ENCODE measurements at regions not wholly inside any gene's neighbourhood (a gene's known extent, or its start where the extent isn't known, plus 50 kb on each side); places are given as distances from the start of the nearest gene placed in this dataset.
"Not testable (repeated sequence)": the region's sequence is repeated elsewhere in the genome, so short reads cannot be mapped to it uniquely, and the experiment has no call there.

DNA sequence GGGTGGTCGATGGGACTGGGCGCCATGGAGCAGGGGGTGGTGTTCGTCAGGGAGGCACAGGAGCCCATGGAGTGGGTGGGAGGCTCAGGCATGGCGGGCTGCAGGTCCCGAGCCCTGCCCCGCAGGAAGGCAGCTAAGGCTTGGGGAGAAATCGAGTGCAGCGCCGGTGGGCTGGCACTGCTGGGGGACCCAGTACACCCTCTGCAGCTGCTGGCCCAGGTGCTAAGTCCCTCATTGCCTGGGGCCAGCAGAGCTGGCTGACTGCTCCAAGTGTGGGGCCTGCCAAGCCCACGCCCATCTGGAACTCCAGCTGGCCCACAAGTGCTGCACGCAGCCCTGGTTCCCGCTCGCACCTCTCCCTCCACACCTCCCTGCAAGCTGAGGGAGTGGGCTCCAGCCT is 1009.6 kb downstream of the TMTC2 start:
- H3K27ac Mint-ChIP-seq; H3K36me3 Mint-ChIP-seq (ENCODE audit: low read depth); H3K27me3 Mint-ChIP-seq (ENCODE audit: low read depth); H3K4me3 Mint-ChIP-seq (ENCODE audit: low read depth); intact Hi-C loops (cut with micrococcal nuclease); DNase-seq (ENCODE audit: low spot score); H3K4me1 Mint-ChIP-seq (ENCODE audit: low read depth): not testable (repeated sequence)
- H3K9me3 Mint-ChIP-seq, result peaks cover 31% of the 10 kb centered on the region

DNA sequence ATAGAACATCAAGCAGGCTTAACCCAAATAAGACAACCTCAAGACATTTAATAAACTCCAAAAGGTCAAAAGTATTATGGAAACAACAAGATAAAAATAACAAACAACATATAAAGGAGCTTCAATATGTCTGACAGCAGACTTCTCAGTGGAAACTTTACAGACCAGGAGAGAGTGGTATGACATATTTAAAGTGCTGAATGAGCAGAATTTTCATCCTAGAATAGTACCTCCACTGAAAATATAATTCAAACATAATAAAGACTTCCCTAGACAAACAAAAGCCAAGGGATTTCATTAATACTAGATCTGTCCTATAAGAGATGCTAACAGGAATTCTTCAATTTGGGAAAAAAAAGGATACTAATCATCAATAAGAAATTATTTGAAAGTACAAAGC is 1005.0 kb downstream of the TMTC2 start:
- no peak overlapping the region for H3K27ac Mint-ChIP-seq
- peaks cover 35% of the 10 kb centered on the region for H3K9me3 Mint-ChIP-seq
- no peak for DNase-seq (ENCODE audit: low spot score)
- no peak overlapping the region for H3K4me3 Mint-ChIP-seq (ENCODE audit: low read depth)
- no peaks in the 10 kb centered on the region for H3K4me1 Mint-ChIP-seq (ENCODE audit: low read depth)
- intact Hi-C loops (cut with micrococcal nuclease), result no loop called here
- H3K36me3 Mint-ChIP-seq (ENCODE audit: low read depth), result no peaks in the 10 kb centered on the region
- no peaks in the 10 kb centered on the region for H3K27me3 Mint-ChIP-seq (ENCODE audit: low read depth)

DNA sequence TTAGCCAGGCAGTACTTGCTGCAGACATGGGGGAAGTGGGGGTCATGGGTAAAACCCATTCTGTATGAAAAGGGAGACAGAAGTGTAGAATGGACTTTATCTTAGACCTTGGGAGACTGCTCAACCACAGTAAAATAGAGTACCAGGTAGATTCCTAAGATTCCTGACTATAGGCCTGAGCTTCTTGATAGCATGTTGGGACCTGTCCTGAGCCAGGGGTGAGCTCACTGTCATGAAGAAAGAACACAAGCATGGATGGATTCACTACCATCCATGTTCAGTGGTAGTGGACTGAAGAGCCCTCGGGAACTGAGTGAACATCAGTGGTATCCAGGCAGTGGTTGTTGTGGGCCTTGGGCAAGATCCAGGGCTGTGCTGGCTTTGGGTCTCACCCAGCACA is 1003.8 kb downstream of the TMTC2 start:
- Mint-ChIP-seq H3K9me3 (peaks cover 32% of the 10 kb centered on the region), H3K27me3 (ENCODE audit: low read depth) (no peaks in the 10 kb centered on the region), H3K27ac (no peak overlapping the region), H3K4me3 (ENCODE audit: low read depth) (no peak overlapping the region), H3K4me1 (ENCODE audit: low read depth) (no peaks in the 10 kb centered on the region), H3K36me3 (ENCODE audit: low read depth) (no peaks in the 10 kb centered on the region)
- intact Hi-C loops (cut with micrococcal nuclease), result no loop called here
- no peak for DNase-seq (ENCODE audit: low spot score)

DNA sequence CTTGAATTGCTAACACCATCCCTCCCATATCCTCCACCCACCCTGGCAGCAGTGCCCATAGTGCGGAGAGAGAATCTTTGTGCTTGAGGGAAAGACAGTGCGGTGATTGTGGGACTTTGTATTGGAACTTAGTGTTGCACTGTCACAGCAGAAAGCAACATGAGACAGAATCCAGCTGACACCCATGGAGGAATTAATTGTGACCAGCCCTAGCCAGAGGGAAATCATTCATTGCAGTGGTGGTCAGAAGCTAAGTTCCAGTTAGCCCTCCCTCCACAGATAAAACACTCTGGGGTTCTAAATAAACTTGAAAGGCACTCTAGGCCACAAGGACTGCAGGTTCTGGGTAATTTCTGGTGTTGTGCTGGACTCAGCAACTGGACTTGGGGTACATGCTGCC is 1002.6 kb downstream of the TMTC2 start:
- Mint-ChIP-seq H3K4me3 (ENCODE audit: low read depth) (no peak overlapping the region), H3K9me3 (peaks cover 30% of the 10 kb centered on the region), H3K36me3 (ENCODE audit: low read depth) (no peaks in the 10 kb centered on the region), H3K4me1 (ENCODE audit: low read depth) (no peaks in the 10 kb centered on the region), H3K27ac (no peak overlapping the region), H3K27me3 (ENCODE audit: low read depth) (no peaks in the 10 kb centered on the region)
- DNase-seq (ENCODE audit: low spot score), result no peak
- intact Hi-C loops (cut with micrococcal nuclease), result no loop called here

DNA sequence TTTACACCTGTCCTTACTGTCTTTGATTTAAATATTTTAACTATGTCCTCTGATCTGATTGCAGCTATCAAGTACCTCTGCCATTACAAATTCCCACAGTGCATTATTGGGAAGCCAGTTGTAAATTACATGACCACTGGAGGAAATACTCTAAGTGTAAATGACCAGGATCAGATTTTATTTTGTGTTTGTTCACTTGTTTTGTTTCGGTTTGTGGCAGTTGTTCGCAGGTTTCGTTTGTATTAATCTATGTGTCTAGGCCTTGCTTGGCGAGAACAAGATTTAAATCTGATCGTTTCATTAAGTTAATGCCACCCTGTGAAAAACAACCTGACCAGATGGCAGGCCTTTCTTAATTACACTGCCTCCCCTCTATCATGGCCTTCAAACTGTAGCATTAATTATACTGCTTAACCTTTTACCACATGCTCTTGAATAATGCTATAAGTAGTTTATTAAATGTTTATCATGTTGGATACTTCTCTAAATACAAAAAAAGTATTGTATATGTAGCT is 990.1 kb downstream of the TMTC2 start:
- no peak overlapping the region for H3K4me3 Mint-ChIP-seq (ENCODE audit: low read depth)
- DNase-seq (ENCODE audit: low spot score), result no peak
- H3K27me3 Mint-ChIP-seq (ENCODE audit: low read depth), result no peaks in the 10 kb centered on the region
- H3K4me1 Mint-ChIP-seq (ENCODE audit: low read depth), result no peaks in the 10 kb centered on the region
- intact Hi-C loops (cut with micrococcal nuclease), result no loop called here
- no peaks in the 10 kb centered on the region for H3K9me3 Mint-ChIP-seq
- H3K27ac Mint-ChIP-seq, result no peak overlapping the region
- no peaks in the 10 kb centered on the region for H3K36me3 Mint-ChIP-seq (ENCODE audit: low read depth)

DNA sequence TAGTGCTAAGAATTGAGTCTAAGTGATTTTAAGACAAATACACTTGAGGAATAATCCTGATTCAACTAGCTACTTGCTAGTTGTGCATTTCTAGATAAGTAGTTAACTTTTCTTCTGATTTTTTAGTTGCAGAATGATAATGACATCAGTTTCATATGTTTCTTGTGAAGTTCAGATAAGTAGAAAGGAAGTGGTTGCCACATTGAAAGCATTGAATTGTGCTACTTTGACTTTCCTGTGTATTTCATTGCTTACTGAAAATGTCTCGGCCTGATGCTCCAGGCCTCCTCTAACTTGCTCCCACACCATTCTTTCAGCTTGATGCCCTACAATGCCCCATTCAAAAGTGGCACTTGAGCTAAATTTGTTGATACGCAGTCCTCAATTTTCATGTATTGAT is 980.0 kb downstream of the TMTC2 start:
- H3K27me3 Mint-ChIP-seq (ENCODE audit: low read depth), result no peaks in the 10 kb centered on the region
- H3K9me3 Mint-ChIP-seq, result no peaks in the 10 kb centered on the region
- H3K4me3 Mint-ChIP-seq (ENCODE audit: low read depth), result no peak overlapping the region
- no peak overlapping the region for H3K27ac Mint-ChIP-seq
- no peaks in the 10 kb centered on the region for H3K36me3 Mint-ChIP-seq (ENCODE audit: low read depth)
- no peak for DNase-seq (ENCODE audit: low spot score)
- intact Hi-C loops (cut with micrococcal nuclease), result no loop called here
- H3K4me1 Mint-ChIP-seq (ENCODE audit: low read depth), result no peaks in the 10 kb centered on the region

DNA sequence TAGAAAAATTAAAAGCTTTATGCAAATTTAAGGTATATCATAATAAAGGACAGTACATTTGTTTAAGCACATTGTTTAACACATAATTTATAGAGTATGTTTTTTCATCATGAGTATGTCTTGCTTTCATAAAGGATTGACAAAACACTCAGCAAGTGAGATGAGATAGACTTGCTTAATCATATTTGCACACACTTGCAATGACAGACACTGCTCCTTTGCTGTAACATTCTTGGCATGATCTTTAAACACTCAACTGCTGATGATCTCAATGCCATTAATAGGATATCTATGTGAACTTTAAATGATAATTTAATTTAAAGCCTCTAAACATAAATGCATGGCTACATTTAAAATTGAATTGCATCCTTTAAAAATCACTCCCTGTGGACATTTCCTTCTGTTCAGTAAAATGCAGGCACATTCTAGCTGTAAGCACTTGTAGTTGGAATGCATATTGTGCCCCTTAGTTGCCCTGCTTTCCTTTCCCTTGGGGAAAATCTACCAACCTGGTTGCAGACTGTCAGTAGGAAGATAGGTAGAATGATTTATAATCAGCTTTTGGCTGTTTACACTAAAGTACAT is 979.0 kb downstream of the TMTC2 start:
- Mint-ChIP-seq H3K4me1 (ENCODE audit: low read depth) (no peaks in the 10 kb centered on the region), H3K36me3 (ENCODE audit: low read depth) (no peaks in the 10 kb centered on the region), H3K4me3 (ENCODE audit: low read depth) (no peak overlapping the region), H3K9me3 (no peaks in the 10 kb centered on the region), H3K27me3 (ENCODE audit: low read depth) (no peaks in the 10 kb centered on the region), H3K27ac (no peak overlapping the region)
- no peak for DNase-seq (ENCODE audit: low spot score)
- intact Hi-C loops (cut with micrococcal nuclease), result no loop called here

DNA sequence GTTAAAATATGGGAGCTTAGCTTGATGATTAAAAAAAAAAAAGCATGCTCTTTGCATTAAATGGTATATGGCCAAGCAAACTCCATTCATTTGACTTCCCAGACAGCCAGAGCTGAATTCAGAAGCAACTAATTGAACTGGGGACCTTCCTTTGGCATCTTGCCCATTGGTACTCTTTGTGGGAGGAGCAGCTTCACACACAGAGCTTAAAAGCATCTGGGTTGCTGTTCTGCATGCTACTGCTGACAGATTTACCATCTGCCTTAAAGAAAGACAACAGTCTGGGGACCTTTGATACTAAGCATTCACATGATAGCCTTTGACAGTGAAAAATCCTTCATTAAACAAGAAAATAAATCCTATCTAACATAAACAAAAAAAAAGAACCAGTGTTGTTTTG is 977.9 kb downstream of the TMTC2 start:
- no peak for DNase-seq (ENCODE audit: low spot score)
- Mint-ChIP-seq H3K4me3 (ENCODE audit: low read depth) (no peak overlapping the region), H3K9me3 (no peaks in the 10 kb centered on the region), H3K27me3 (ENCODE audit: low read depth) (no peaks in the 10 kb centered on the region), H3K4me1 (ENCODE audit: low read depth) (no peaks in the 10 kb centered on the region), H3K36me3 (ENCODE audit: low read depth) (no peaks in the 10 kb centered on the region), H3K27ac (no peak overlapping the region)
- intact Hi-C loops (cut with micrococcal nuclease), result no loop called here

DNA sequence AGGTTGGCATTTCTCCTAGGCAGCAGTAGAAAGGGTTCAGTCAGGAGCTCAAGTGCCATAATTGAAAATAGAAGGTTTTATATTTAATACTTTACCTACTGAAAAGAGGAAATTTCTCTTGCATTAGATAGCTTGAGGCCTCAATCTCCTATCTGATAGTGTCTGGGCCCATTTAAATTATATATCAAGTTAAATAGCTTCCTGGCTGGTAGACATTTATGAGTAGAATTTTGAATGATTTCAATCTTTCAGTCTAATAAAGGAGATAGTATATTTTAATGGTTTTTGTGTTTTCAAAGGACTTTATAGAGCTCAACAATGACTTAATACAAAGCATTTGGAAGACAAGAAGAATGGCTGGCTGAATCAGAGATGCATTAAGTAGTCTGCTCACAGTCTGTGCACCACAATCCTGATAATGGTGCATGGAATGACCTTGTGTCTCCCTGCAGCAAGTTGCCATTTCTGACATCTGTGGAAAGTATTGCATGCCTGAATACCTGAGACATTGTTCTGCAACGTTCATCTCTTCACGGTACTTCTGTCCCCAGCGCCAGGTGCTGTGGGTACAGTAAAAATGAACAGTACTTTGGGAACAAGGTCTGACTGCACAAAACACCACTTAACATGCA is 974.1 kb downstream of the TMTC2 start:
- no peak overlapping the region for H3K27ac Mint-ChIP-seq
- H3K4me1 Mint-ChIP-seq (ENCODE audit: low read depth), result no peaks in the 10 kb centered on the region
- H3K9me3 Mint-ChIP-seq, result no peaks in the 10 kb centered on the region
- H3K27me3 Mint-ChIP-seq (ENCODE audit: low read depth), result no peaks in the 10 kb centered on the region
- no peak for DNase-seq (ENCODE audit: low spot score)
- no peak overlapping the region for H3K4me3 Mint-ChIP-seq (ENCODE audit: low read depth)
- no peaks in the 10 kb centered on the region for H3K36me3 Mint-ChIP-seq (ENCODE audit: low read depth)
- intact Hi-C loops (cut with micrococcal nuclease), result no loop called here

DNA sequence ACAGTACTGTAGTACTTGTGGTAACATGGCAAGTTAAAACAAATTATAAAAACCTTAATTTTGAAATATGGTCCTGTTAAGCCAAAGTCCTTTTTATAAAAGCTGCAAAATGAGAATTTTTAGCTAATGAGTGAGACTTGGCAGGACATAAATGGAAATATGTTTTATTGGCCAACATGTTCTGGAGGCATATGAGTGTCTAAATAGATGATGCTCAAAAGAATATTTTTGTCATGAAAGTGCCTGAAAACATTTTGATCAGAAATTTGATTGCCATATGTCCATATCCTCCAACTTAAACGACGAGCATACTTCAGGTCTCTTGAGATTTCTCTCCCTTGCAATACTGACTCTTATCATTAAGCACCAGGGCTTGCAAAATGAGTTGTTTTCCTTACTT is 972.6 kb downstream of the TMTC2 start:
- H3K4me1 Mint-ChIP-seq (ENCODE audit: low read depth), result no peaks in the 10 kb centered on the region
- no peak overlapping the region for H3K4me3 Mint-ChIP-seq (ENCODE audit: low read depth)
- DNase-seq (ENCODE audit: low spot score), result no peak
- H3K9me3 Mint-ChIP-seq, result no peaks in the 10 kb centered on the region
- no peaks in the 10 kb centered on the region for H3K36me3 Mint-ChIP-seq (ENCODE audit: low read depth)
- no peak overlapping the region for H3K27ac Mint-ChIP-seq
- no peaks in the 10 kb centered on the region for H3K27me3 Mint-ChIP-seq (ENCODE audit: low read depth)
- intact Hi-C loops (cut with micrococcal nuclease), result no loop called here

DNA sequence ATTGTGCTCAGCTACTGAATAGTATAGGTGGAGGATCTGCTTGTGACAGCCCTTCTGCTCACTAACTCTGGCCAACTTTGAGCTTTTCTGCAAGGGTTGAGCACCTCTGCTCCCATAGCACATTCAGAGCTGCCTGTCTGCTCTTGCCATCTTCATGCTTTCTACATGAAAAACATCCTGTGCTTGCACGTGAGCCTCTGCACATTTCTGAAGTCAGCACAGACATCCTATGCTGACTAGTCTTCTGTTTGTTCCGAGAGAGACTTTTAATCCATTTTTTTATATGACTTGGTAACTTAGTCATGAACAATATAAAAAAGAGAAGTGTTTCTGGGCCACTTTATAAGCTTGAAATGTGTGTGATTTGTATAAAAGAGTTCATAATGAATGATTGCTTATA is 969.3 kb downstream of the TMTC2 start:
- Mint-ChIP-seq H3K27ac (no peak overlapping the region), H3K9me3 (peaks cover 8% of the 10 kb centered on the region), H3K36me3 (ENCODE audit: low read depth) (no peaks in the 10 kb centered on the region), H3K4me1 (ENCODE audit: low read depth) (no peaks in the 10 kb centered on the region), H3K4me3 (ENCODE audit: low read depth) (no peak overlapping the region), H3K27me3 (ENCODE audit: low read depth) (no peaks in the 10 kb centered on the region)
- DNase-seq (ENCODE audit: low spot score), result no peak
- intact Hi-C loops (cut with micrococcal nuclease), result no loop called here

DNA sequence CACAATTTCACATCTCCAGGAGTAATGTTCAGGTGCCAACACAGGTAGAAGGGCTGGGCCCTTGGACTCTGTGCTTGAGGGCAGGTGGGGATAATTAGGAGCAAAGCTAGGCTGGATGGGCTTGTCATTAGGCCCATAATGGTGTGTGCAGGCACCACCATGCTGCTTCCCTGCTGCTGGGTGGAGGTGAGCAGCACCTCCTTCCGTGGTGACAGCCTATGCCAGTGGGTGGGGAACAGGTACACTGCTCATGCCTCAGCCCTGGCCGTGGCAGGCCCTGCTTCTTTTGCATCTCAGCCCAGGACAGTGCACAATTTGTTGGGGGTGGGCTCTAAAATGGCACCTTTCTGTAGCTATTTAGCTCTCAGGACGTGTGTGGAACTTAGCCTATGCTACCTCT is 955.5 kb downstream of the TMTC2 start:
- intact Hi-C loops (cut with micrococcal nuclease), result no loop called here
- DNase-seq (ENCODE audit: low spot score), result no peak
- Mint-ChIP-seq H3K36me3 (ENCODE audit: low read depth) (no peaks in the 10 kb centered on the region), H3K9me3 (peaks cover 30% of the 10 kb centered on the region), H3K27me3 (ENCODE audit: low read depth) (no peaks in the 10 kb centered on the region), H3K27ac (no peak overlapping the region), H3K4me3 (ENCODE audit: low read depth) (no peak overlapping the region), H3K4me1 (ENCODE audit: low read depth) (no peaks in the 10 kb centered on the region)

DNA sequence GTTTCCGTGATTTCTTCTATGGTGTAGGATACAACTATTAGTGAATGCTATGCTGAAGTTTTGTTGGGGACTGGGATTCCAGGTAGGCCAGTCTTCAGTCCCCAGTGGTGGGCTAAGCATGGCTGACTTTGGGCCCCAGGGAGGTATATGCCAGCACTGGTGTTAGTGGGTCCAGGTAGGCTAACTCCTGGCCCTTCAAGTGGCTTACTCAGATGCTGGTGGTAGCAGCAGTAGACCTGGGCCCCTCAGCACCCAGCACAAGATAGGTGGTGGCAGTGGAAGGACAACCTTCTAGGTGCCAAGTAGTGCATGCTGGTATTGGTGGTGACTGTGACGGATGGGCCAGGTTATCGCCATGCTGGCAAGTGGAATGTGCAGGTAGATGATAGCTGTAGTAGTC is 955.1 kb downstream of the TMTC2 start:
- H3K4me3 Mint-ChIP-seq (ENCODE audit: low read depth), result no peak overlapping the region
- H3K36me3 Mint-ChIP-seq (ENCODE audit: low read depth), result no peaks in the 10 kb centered on the region
- no peak overlapping the region for H3K27ac Mint-ChIP-seq
- no peaks in the 10 kb centered on the region for H3K4me1 Mint-ChIP-seq (ENCODE audit: low read depth)
- DNase-seq (ENCODE audit: low spot score), result no peak
- H3K9me3 Mint-ChIP-seq, result peaks cover 30% of the 10 kb centered on the region
- no peaks in the 10 kb centered on the region for H3K27me3 Mint-ChIP-seq (ENCODE audit: low read depth)
- intact Hi-C loops (cut with micrococcal nuclease), result no loop called here

Measured in activated T-helper 2 cell treated with anti-CD3 and anti-CD28 coated beads, Interferon-gamma antibody, Interleukin-2, Interleukin-4, amounts not matched to agents 10 μg/mL and 5 μg/mL and 100 μg/mL, durations not matched to agents 14 hours and 24 hours and 36 hours (primary cell).